CD14-positive monocyte (primary cell): ENCODE measurements at regions not wholly inside any gene's neighbourhood (a gene's known extent, or its start where the extent isn't known, plus 50 kb on each side); places are given as distances from the start of the nearest gene placed in this dataset.

Source experiments
- DNase-seq, 3 donors: peaks; one replicate each; pipeline ENCODE4 v3.0.0-alpha.2; 2011 to 2022
- H2AFZ ChIP-seq: 2 replicates; pipeline ENCODE4 v1.6.0; 2012; ENCODE audit warnings: mild to moderate bottlenecking, low read depth, low read length, inconsistent platforms; ENCODE audit not compliant: insufficient read depth, poor library complexity, severe bottlenecking
- H3K27ac ChIP-seq, 2 donors: 1 replicate in 1 of 2; 2 replicates in 1 of 2; pipeline ENCODE4 v1.5.1; 2012 to 2013; ENCODE audit warnings: low read length in 2 of 2, control low read depth in 1 of 2, inconsistent platforms in 1 of 2, low read depth in 1 of 2, mild to moderate bottlenecking in 1 of 2
- H3K27me3 ChIP-seq, 2 donors: one replicate each; pipeline versions ENCODE4 v1.6.0 to v1.6.1; 2011 to 2013; ENCODE audit warnings: low read length in 2 of 2; ENCODE audit not compliant: control insufficient read depth in 2 of 2, insufficient read depth in 2 of 2
- H3K36me3 ChIP-seq, 2 donors: replicated peaks in 1 of 2; 1 replicate in 1 of 2; 2 replicates in 1 of 2; pipeline versions ENCODE4 v1.5.1 to v1.6.1; 2012 to 2013; ENCODE audit warnings: low read length in 2 of 2, control low read depth in 1 of 2, inconsistent platforms in 1 of 2, mild to moderate bottlenecking in 1 of 2; ENCODE audit not compliant: insufficient read depth in 2 of 2, control insufficient read depth in 1 of 2
- H3K4me1 ChIP-seq, 2 donors: 1 replicate in 1 of 2; 2 replicates in 1 of 2; pipeline versions ENCODE4 v1.5.1 to v1.6.1; 2012 to 2013; ENCODE audit warnings: low read length in 2 of 2, control low read depth in 1 of 2, inconsistent platforms in 1 of 2, mild to moderate bottlenecking in 1 of 2, moderate library complexity in 1 of 2; ENCODE audit not compliant: insufficient read depth in 2 of 2, control insufficient read depth in 1 of 2
- H3K4me2 ChIP-seq: replicated peaks from 2 replicates; pipeline ENCODE3; 2012; ENCODE audit warnings: low read length, moderate library complexity, mild to moderate bottlenecking; ENCODE audit not compliant: poor library complexity, severe bottlenecking; ENCODE audit errors: extremely low read depth
- H3K4me3 ChIP-seq, 3 experiments: fragments of 200-600 bp in 1 of 3; sonication (generic) in 1 of 3; replicated peaks in 1 of 3; 1 replicate in 2 of 3; 2 replicates in 1 of 3; pipeline ENCODE4 v1.5.1; 2011 to 2013; ENCODE audit warnings: low read length in 3 of 3, mild to moderate bottlenecking in 3 of 3, control low read depth in 2 of 3, low read depth in 2 of 3, inconsistent platforms in 1 of 3, moderate library complexity in 1 of 3
- H3K79me2 ChIP-seq: 2 replicates; pipeline ENCODE4 v1.6.0; 2012; ENCODE audit warnings: mild to moderate bottlenecking, control low read depth, inconsistent platforms, low read length, moderate library complexity; ENCODE audit not compliant: insufficient read depth
- H3K9ac ChIP-seq: 2 replicates; pipeline ENCODE4 v1.6.0; 2017; ENCODE audit warnings: low read length, mild to moderate bottlenecking; ENCODE audit not compliant: insufficient read depth, poor library complexity, severe bottlenecking
- H3K9me3 ChIP-seq, 2 donors: replicated peaks in 1 of 2; 1 replicate in 1 of 2; 2 replicates in 1 of 2; pipeline versions ENCODE4 v1.5.1 to v1.6.1; 2012 to 2013; ENCODE audit warnings: low read length in 2 of 2, control low read depth in 1 of 2; ENCODE audit not compliant: control insufficient read depth in 1 of 2, insufficient read depth in 1 of 2
- H4K20me1 ChIP-seq: 2 replicates; pipeline ENCODE4 v1.6.0; 2012; ENCODE audit warnings: mild to moderate bottlenecking, low read length, control low read depth, moderate library complexity; ENCODE audit not compliant: insufficient read depth
- H3K27ac Mint-ChIP-seq, 7 donors: one replicate each; pipeline ENCODE4 v1.8.0; 2020; ENCODE audit warnings: mild to moderate bottlenecking in 7 of 7, mixed read lengths in 7 of 7, moderate library complexity in 6 of 7, inconsistent platforms in 2 of 7
- H3K27me3 Mint-ChIP-seq, 3 donors: one replicate each; pipeline ENCODE4 v1.8.0; 2021 to 2022; ENCODE audit warnings: low read depth in 3 of 3, mild to moderate bottlenecking in 3 of 3, mixed read lengths in 3 of 3, moderate library complexity in 3 of 3, inconsistent platforms in 1 of 3
- H3K36me3 Mint-ChIP-seq, 2 donors: one replicate each; pipeline ENCODE4 v1.8.0; 2020; ENCODE audit warnings: mixed read lengths in 2 of 2, inconsistent platforms in 1 of 2, mild to moderate bottlenecking in 1 of 2
- H3K4me1 Mint-ChIP-seq: one replicate; pipeline ENCODE4 v1.8.0; 2020; ENCODE audit warnings: mild to moderate bottlenecking, mixed read lengths
- H3K4me3 Mint-ChIP-seq, 2 donors: one replicate each; pipeline ENCODE4 v1.8.0; 2020; ENCODE audit warnings: mild to moderate bottlenecking in 2 of 2, mixed read lengths in 2 of 2, moderate library complexity in 1 of 2
- H3K9me3 Mint-ChIP-seq, 7 donors: one replicate each; pipeline ENCODE4 v1.8.0; 2020 to 2022; ENCODE audit warnings: mixed read lengths in 7 of 7, mild to moderate bottlenecking in 6 of 7, moderate library complexity in 6 of 7, inconsistent platforms in 2 of 7
- WGBS: methylation state at CpG from one replicate; pipeline ENCODE4 v1.1.5; 2013; ENCODE audit warnings: missing lambda C conversion rate; ENCODE audit not compliant: insufficient coverage; 5-methylcytosine and 5-hydroxymethylcytosine counted together
- intact Hi-C, 2 donors: fragments of 100-400 bp; cut with micrococcal nuclease; formaldehyde crosslinking; loops; one replicate each; pipeline versions ENCODE4 v1.15.0 to v1.15.1; 2023
- TF ChIP-seq, protein P1 (sequence below): fragments of 200-600 bp; IDR thresholded peaks from one replicate; pipeline ENCODE4 v1.8.0; 2022; ENCODE audit warnings: antibody characterized with exemption, mild to moderate bottlenecking

DNA sequence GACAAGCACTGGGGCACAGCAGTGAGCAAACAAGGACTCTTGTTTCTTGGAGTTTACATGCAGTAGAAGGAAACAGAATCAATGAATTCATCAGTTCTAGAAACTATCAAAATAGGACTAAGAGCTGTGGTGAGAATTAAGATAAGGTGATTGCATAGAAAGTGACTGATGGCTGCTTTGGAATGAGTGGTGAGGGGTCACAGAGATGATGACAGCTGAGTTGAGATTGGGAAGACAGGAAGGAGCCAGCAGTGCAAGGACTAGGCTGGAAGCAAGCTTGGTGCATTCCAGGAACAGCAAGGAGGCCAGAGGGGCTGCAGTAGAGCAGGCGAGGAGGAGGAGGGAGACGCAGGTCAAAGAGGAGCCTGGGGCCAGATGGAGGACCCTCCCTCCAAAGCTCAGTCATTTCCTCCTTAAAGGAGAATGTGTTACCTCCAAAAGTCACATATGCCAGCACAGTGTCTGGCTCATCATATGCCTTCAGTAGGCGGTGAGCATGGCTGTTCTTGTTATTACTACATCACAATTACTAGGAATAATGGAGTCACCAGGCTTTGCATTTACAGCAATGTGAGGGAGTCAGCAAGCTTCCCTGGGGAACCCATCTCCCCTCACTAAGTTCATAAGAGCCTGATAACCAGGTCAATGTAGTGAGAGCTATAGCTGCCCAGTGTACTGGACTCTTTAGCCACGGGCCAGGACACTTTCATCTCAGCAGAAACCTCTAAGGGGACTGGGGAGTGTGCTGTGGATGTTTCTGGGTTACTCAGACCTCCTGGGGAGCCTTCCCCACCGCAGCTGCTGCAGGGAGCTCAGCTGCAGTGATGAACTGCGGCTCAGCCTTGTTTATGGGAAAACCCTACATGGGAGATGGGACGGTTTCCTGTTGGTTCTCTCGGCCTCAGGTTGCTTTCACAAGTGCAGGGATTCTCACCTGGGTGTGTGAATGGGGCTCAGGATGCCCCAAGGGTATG is 157.2 kb downstream of the SEC14L1 start:
- H3K27ac Mint-ChIP-seq: no peak overlapping the region
- Histone ChIP-seq H3K9ac (no peak overlapping the region), H3K4me1 (peaks cover 7 to 11% of the 10 kb centered on the region in 2 donors), H3K27ac (no peak overlapping the region), H2AFZ (no peak overlapping the region), H3K27me3 (no peaks in the 10 kb centered on the region), H3K4me2 (no peak overlapping the region), H3K4me3 (no peak overlapping the region), H3K9me3 (no peaks in the 10 kb centered on the region), H3K79me2 (no peaks in the 10 kb centered on the region), H4K20me1 (no peaks in the 10 kb centered on the region), H3K36me3 (no peaks in the 10 kb centered on the region)
- H3K9me3 Mint-ChIP-seq: peaks cover 0 to 4% (median 0%) of the 10 kb centered on the region in 7 donors
- WGBS: 96% methylated on average over 5 of the region's 8 CpGs
- H3K36me3 Mint-ChIP-seq: no peaks in the 10 kb centered on the region
- no peak overlapping the region for H3K4me3 Mint-ChIP-seq
- H3K4me1 Mint-ChIP-seq: peaks cover 11% of the 10 kb centered on the region
- TF ChIP-seq, protein P1, sequence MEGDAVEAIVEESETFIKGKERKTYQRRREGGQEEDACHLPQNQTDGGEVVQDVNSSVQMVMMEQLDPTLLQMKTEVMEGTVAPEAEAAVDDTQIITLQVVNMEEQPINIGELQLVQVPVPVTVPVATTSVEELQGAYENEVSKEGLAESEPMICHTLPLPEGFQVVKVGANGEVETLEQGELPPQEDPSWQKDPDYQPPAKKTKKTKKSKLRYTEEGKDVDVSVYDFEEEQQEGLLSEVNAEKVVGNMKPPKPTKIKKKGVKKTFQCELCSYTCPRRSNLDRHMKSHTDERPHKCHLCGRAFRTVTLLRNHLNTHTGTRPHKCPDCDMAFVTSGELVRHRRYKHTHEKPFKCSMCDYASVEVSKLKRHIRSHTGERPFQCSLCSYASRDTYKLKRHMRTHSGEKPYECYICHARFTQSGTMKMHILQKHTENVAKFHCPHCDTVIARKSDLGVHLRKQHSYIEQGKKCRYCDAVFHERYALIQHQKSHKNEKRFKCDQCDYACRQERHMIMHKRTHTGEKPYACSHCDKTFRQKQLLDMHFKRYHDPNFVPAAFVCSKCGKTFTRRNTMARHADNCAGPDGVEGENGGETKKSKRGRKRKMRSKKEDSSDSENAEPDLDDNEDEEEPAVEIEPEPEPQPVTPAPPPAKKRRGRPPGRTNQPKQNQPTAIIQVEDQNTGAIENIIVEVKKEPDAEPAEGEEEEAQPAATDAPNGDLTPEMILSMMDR: no peak
- intact Hi-C loops: no loop called here
- H3K27me3 Mint-ChIP-seq: peaks cover 1 to 8% (median 3%) of the 10 kb centered on the region in 3 donors
- no peak for DNase-seq

DNA sequence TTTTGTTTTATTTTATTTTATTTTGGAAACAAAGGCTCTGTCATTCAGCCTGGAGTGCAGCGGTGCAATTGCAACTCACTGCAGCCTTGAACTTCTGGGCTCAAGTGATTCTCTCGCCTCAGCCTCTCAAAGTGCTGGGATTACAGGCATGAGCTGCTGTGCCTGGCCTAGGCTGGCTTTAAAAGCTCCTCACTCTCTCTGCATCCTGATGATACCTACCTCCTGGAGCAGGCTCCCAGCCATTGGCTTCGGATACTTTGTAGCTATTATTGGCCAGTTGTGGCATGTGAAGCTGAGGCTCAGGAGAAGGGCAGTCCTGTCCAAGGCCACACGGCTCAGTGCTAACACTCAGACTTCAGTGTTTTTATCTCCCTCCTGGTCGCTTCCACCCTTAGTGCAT is 158.0 kb downstream of the SEC14L1 start:
- H3K36me3 ChIP-seq: no peaks in the 10 kb centered on the region

More for the DNA sequence above, 158.0 kb downstream of the SEC14L1 start:
- H3K4me3 Mint-ChIP-seq: no peak overlapping the region
- Histone ChIP-seq H3K9ac (no peak overlapping the region), H3K27ac (no peak overlapping the region), H3K79me2 (no peaks in the 10 kb centered on the region), H3K4me2 (no peak overlapping the region), H4K20me1 (no peaks in the 10 kb centered on the region), H3K4me3 (no peak overlapping the region), H3K27me3 (no peaks in the 10 kb centered on the region), H3K9me3 (no peaks in the 10 kb centered on the region), H2AFZ (no peak overlapping the region), H3K4me1 (peaks cover 7 to 11% of the 10 kb centered on the region in 2 donors)
- no peak overlapping the region for H3K27ac Mint-ChIP-seq
- H3K9me3 Mint-ChIP-seq: peaks cover 0 to 4% (median 0%) of the 10 kb centered on the region in 7 donors
- no peaks in the 10 kb centered on the region for H3K36me3 Mint-ChIP-seq
- intact Hi-C loops: no loop called here
- peaks cover 11% of the 10 kb centered on the region for H3K4me1 Mint-ChIP-seq
- 93% methylated on average over 5 of the region's 5 CpGs for WGBS
- no peak for DNase-seq
- H3K27me3 Mint-ChIP-seq: peaks cover 1 to 8% (median 3%) of the 10 kb centered on the region in 3 donors
- TF ChIP-seq, protein P1: no peak
